ENCODE measurements at regions not wholly inside any gene's neighbourhood (a gene's known extent, or its start where the extent isn't known, plus 50 kb on each side); places are given as distances from the start of the nearest gene placed in this dataset.

DNA sequence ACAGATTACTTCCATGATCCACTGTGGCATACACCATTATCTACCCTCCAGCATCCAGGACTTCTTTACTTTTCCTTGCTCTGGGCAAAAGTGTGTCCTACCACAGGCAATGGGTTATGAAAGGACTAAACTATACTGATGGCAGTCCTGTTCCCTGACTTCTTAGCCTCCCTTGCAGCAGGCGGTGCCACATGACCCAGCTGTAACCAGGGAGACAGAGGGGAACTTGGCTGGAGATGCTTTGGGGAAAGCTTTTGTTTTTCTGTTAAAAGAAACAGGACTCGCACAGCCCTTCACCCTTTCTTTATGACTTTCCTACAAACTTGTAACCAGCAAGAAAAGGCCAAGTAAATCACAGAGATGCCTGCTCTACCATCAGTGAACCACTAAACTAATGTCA is 394.4 kb downstream of the PCNX1 start:
- TF ChIP-seq, protein P1, sequence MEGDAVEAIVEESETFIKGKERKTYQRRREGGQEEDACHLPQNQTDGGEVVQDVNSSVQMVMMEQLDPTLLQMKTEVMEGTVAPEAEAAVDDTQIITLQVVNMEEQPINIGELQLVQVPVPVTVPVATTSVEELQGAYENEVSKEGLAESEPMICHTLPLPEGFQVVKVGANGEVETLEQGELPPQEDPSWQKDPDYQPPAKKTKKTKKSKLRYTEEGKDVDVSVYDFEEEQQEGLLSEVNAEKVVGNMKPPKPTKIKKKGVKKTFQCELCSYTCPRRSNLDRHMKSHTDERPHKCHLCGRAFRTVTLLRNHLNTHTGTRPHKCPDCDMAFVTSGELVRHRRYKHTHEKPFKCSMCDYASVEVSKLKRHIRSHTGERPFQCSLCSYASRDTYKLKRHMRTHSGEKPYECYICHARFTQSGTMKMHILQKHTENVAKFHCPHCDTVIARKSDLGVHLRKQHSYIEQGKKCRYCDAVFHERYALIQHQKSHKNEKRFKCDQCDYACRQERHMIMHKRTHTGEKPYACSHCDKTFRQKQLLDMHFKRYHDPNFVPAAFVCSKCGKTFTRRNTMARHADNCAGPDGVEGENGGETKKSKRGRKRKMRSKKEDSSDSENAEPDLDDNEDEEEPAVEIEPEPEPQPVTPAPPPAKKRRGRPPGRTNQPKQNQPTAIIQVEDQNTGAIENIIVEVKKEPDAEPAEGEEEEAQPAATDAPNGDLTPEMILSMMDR (IDR thresholded peaks at IDR 0.05): no peak
- TF ChIP-seq POLR2A (IDR thresholded peaks at IDR 0.05): no peak
